Stimulated activated naive CD4-positive, alpha-beta T cell treated with Interleukin-2 at 50 U/mL for 16 hours (primary cell): ENCODE measurements at regions not wholly inside any gene's neighbourhood (a gene's known extent, or its start where the extent isn't known, plus 50 kb on each side); places are given as distances from the start of the nearest gene placed in this dataset.
"Not testable (repeated sequence)": the region's sequence is repeated elsewhere in the genome, so short reads cannot be mapped to it uniquely, and the experiment has no call there.

ENCODE experiments used
- DNase-seq: peaks from one replicate; lab custom pipeline; 2025; lab: John Stamatoyannopoulos, UW

DNA sequence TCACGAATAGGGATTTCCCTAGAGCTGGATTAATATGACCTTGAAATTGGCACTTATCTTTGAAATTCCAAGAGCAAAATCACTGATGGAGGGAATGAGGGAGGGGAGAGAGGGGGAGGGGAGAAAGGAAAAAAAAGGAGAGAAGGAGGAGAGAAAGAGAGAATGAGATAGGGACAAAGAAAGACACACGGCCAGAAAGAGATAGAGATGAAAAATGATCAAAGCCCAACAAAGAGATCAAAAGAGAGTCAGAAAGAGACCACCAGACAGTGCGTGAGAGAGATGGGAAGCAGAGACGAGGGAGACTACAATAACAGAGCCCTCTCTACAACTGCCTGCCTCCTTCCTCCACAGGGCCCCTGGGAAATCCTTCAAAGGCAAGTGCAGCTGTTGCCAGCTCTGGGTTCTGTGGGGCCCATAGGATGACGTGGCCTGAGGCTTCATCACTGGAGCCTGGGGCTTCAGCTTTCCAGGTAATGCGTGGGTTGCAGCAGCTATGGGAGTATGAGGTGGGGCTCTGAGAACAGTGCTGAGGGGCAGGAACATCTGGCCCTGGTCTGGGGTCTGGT is 58.3 kb upstream of the SHB start:
- DNase-seq = no peak

DNA sequence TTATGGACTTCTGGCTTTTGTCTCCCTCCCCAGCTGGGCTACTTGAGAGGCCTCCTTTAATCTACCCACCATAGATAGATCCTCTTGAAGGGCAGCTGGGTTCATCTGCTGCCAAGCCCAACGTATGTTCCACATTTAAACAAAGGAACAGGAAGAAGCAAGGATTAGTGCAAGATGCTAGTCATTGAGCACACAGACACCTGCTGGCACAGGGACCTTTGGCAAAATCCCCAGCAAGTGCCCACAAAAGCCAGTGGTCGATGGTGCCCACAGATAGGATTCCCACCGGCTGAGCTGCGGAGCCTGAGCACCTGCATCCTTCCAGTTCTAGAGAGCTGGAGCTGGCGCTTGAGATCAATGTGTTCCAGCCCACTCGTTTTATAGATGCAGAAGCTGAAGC is 57.7 kb upstream of the SHB start:
- no peak for DNase-seq

DNA sequence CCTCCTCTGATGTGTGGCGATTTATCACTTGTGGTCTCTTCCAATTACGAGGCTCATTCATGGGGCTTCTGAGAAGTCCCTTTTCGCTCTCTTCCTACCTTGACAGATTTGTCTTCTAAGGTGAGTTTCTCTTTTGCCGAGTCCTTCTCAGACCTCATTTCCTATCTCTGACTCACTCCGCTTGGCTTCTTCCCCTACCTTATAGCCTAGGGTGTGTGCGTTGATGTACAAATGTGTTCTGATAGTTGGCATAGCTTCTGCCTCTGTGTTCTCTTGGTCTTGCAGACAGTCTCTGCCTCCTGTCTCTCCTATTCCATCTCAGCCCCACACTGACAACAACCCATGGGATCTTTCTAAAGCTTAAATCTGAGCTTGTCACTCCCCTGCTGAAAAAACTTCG is 56.9 kb upstream of the SHB start:
- DNase-seq = no peak

DNA sequence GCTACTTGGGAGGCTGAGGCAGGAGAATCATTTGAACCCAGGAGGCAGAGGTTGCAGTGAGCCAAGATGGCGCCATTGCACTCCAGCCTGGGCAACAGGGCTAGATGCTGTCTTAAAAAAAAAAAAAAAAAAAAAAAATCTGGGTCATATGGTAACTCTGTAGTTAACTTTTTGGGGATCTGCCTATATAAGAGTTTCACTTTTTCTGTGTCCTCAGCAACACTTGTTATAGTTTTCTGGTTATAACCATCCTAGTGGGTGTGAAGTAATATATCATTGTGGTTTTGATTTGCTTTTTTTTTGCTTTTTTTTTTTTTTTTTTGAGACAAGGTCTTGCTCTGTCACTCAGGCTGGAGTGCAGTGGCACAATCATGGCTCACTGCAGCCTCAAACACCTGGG is 54.3 kb upstream of the SHB start:
- DNase-seq = not testable (repeated sequence)

DNA sequence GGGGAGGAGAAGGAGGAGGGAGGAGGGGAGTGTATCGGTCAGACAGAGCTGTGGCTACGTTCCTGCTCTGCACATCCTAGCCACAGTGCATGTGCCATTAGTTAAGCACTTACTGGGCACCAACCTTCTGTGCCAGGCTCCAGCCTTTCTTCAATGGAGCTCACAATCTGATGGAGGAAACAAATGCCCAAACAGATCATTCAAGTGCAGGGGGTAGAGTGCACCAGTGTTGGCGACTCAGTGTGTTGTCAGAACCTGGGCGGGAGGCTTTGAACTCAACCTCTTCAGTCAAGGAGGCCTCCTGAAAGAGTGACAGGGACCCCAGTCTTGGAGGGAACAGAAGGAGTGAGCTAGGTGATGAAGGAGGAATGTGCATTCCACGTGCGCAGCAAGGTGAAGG is 51.9 kb upstream of the SHB start:
- no peak for DNase-seq

- DNase-seq = no peak
Measured at GRCh38 chr9:38119560-38120236, 50.7 kb upstream of the SHB start.

GRCh38 chr9:38118862-38119438 is 49.9 kb upstream of the SHB start:
- DNase-seq = no peak
